Liver (tissue), 8 donors: ENCODE measurements at regions not wholly inside any gene's neighbourhood (a gene's known extent, or its start where the extent isn't known, plus 50 kb on each side); places are given as distances from the start of the nearest gene placed in this dataset.

Experiments
- DNase-seq: peaks from one replicate; pipeline ENCODE4 v3.0.0-alpha.2; 2017; ENCODE audit warnings: low spot score
- H3K27ac ChIP-seq, 2 donors: one replicate each; pipeline ENCODE4 v1.7.0; 2013; ENCODE audit warnings: inconsistent platforms in 2 of 2, low read length in 2 of 2, control low read depth in 1 of 2, low read depth in 1 of 2, mild to moderate bottlenecking in 1 of 2
- H3K27me3 ChIP-seq, 4 donors: one replicate each; pipeline versions ENCODE4 v1.6.1 to v1.7.0; 2013; ENCODE audit warnings: low read length in 3 of 4, inconsistent platforms in 1 of 4, mild to moderate bottlenecking in 1 of 4, moderate library complexity in 1 of 4; ENCODE audit not compliant: control insufficient read depth in 4 of 4, insufficient read depth in 4 of 4
- H3K36me3 ChIP-seq, 4 donors: one replicate each; pipeline versions ENCODE4 v1.6.1 to v1.7.0; 2013; ENCODE audit warnings: low read length in 3 of 4, mild to moderate bottlenecking in 3 of 4, low read depth in 1 of 4, moderate library complexity in 1 of 4; ENCODE audit not compliant: control insufficient read depth in 4 of 4, insufficient read depth in 3 of 4
- H3K4me1 ChIP-seq, 4 donors: one replicate each; pipeline versions ENCODE4 v1.6.1 to v1.7.0; 2013; ENCODE audit warnings: low read length in 3 of 4, mild to moderate bottlenecking in 3 of 4, moderate library complexity in 1 of 4; ENCODE audit not compliant: control insufficient read depth in 4 of 4, insufficient read depth in 4 of 4
- H3K4me3 ChIP-seq, 3 donors: one replicate each; pipeline versions ENCODE4 v1.6.1 to v1.7.0; 2013; ENCODE audit warnings: low read length in 3 of 3, control low read depth in 1 of 3, low read depth in 1 of 3, mild to moderate bottlenecking in 1 of 3
- H3K9ac ChIP-seq, 2 donors: one replicate each; pipeline ENCODE4 v1.7.0; 2013; ENCODE audit warnings: low read length in 2 of 2, mild to moderate bottlenecking in 2 of 2, moderate library complexity in 2 of 2, control low read depth in 1 of 2, low read depth in 1 of 2
- H3K9me3 ChIP-seq, 4 donors: one replicate each; pipeline versions ENCODE4 v1.6.1 to v1.7.0; 2013; ENCODE audit warnings: low read length in 3 of 4; ENCODE audit not compliant: control insufficient read depth in 4 of 4
- CTCF ChIP-seq: fragments of 150-350 bp; IDR thresholded peaks from 2 replicates; pipeline ENCODE4 v1.5.1; 2017; ENCODE audit warnings: improper control_type of control experiment, low read depth, low read length; ENCODE audit not compliant: missing input control
- EGR1 ChIP-seq, 2 donors: IDR thresholded peaks; 2 replicates each; pipeline ENCODE4 v1.6.1; 2016 to 2018; ENCODE audit warnings: antibody characterized with exemption in 2 of 2, low read depth in 2 of 2
- FOXA1 ChIP-seq: IDR thresholded peaks from 2 replicates; pipeline ENCODE4 v1.6.1; 2016; ENCODE audit warnings: antibody characterized with exemption
- FOXA2 ChIP-seq: IDR thresholded peaks from 2 replicates; pipeline ENCODE4 v1.6.1; 2016; ENCODE audit warnings: antibody characterized with exemption
- GABPA ChIP-seq, 2 donors: IDR thresholded peaks in 1 of 2; conservative IDR thresholded peaks in 1 of 2; 2 replicates each; pipeline ENCODE4 v1.6.1; 2016; ENCODE audit warnings: antibody characterized with exemption in 2 of 2, mild to moderate bottlenecking in 1 of 2, moderate library complexity in 1 of 2
- HNF4A ChIP-seq, 2 donors: conservative IDR thresholded peaks; 2 replicates each; pipeline ENCODE4 v1.6.1; 2016; ENCODE audit warnings: antibody characterized with exemption in 2 of 2, mild to moderate bottlenecking in 2 of 2
- HNF4G ChIP-seq: IDR thresholded peaks from 2 replicates; pipeline ENCODE4 v1.6.1; 2016; ENCODE audit warnings: antibody characterized with exemption
- JUND ChIP-seq, 2 donors: IDR thresholded peaks; 2 replicates each; pipeline ENCODE4 v1.6.1; 2016; ENCODE audit warnings: antibody characterized with exemption in 2 of 2
- MAX ChIP-seq: IDR thresholded peaks from 2 replicates; pipeline ENCODE4 v1.6.1; 2016; ENCODE audit warnings: antibody characterized with exemption
- RAD21 ChIP-seq, 2 donors: IDR thresholded peaks; 2 replicates each; pipeline ENCODE4 v1.6.1; 2016; ENCODE audit warnings: antibody characterized with exemption in 2 of 2, mild to moderate bottlenecking in 2 of 2
- REST ChIP-seq: IDR thresholded peaks from 2 replicates; pipeline ENCODE4 v1.6.1; 2016; ENCODE audit warnings: antibody characterized with exemption, mild to moderate bottlenecking
- RXRA ChIP-seq, 2 donors: IDR thresholded peaks; 2 replicates each; pipeline ENCODE4 v1.6.1; 2017 to 2018; ENCODE audit warnings: antibody characterized with exemption in 2 of 2, mild to moderate bottlenecking in 1 of 2
- SP1 ChIP-seq: IDR thresholded peaks from 2 replicates; pipeline ENCODE4 v1.6.1; 2018; ENCODE audit warnings: antibody characterized with exemption, mild to moderate bottlenecking
- YY1 ChIP-seq: IDR thresholded peaks from 2 replicates; pipeline ENCODE4 v1.6.1; 2016; ENCODE audit warnings: antibody characterized with exemption, mild to moderate bottlenecking
- ZBTB33 ChIP-seq: IDR thresholded peaks from 2 replicates; pipeline ENCODE4 v1.6.1; 2016; ENCODE audit warnings: antibody characterized with exemption
- WGBS: extraction: QIAGEN DNeasy Blood & Tissue Kit; methylation state at CpG from one replicate; pipeline ENCODE4 v1.1.7; 2013; 5-methylcytosine and 5-hydroxymethylcytosine counted together
- donor health status: healthy.
- donor health status: healthy.
- donor health status: healthy.
- donor health status: healthy.
- donor health status: healthy.

- Histone ChIP-seq H3K9me3 (no peaks in the 10 kb centered on the region), H3K36me3 (no peaks in the 10 kb centered on the region), H3K9ac (no peak overlapping the region), H3K27me3 (peaks cover 0 to 9% (median 0%) of the 10 kb centered on the region in 4 donors), H3K4me1 (no peaks in the 10 kb centered on the region), H3K27ac (no peak overlapping the region), H3K4me3 (no peak overlapping the region)
- no peak for DNase-seq
- WGBS = 84% methylated on average over 6 of the region's 6 CpGs
- TF ChIP-seq CTCF (no peak), YY1 (no peak), REST (no peak), HNF4G (no peak), FOXA2 (no peak)
Measured at GRCh38 chr3:117455782-117456181, 746.2 kb downstream of the TUSC7 start.

GRCh38 chr3:117463276-117464115, 753.9 kb downstream of the TUSC7 start:
- Histone ChIP-seq H3K27ac (no peak overlapping the region), H3K4me3 (no peak overlapping the region), H3K9ac (no peak overlapping the region), H3K9me3 (no peaks in the 10 kb centered on the region), H3K4me1 (no peaks in the 10 kb centered on the region), H3K27me3 (peaks cover 0 to 6% (median 0%) of the 10 kb centered on the region in 4 donors), H3K36me3 (no peaks in the 10 kb centered on the region)
- no peak for DNase-seq
- TF ChIP-seq JUND (IDR thresholded peaks at IDR 0.05) (no peak), HNF4A (conservative IDR thresholded peaks at IDR 0.05) (no peak), FOXA1 (no peak), SP1 (no peak), ZBTB33 (no peak), RXRA (IDR thresholded peaks at IDR 0.05) (no peak), GABPA (IDR thresholded peaks at IDR 0.05 in 1 of 2, conservative IDR thresholded peaks at IDR 0.05 in 1 of 2) (no peak), HNF4G (no peak), MAX (no peak), EGR1 (IDR thresholded peaks at IDR 0.05; ENCODE audit: low read depth in 2 of 2) (no peak), RAD21 (IDR thresholded peaks at IDR 0.05) (no peak)
- 69% methylated on average over 1 of the region's 1 CpG for WGBS
